Activated T-cell treated with anti-CD3 and anti-CD28 coated beads, Interleukin-2, amount 50 U/mL, for 72 hours (primary cell): ENCODE measurements at regions not wholly inside any gene's neighbourhood (a gene's known extent, or its start where the extent isn't known, plus 50 kb on each side); places are given as distances from the start of the nearest gene placed in this dataset.

Source experiments
- ATAC-seq, 2 donors: fragments of 150-1000 bp; cut with Tn5 transposase; replicated peaks in 1 of 2; 2 replicates each; pipeline ENCODE4 v1.10.0; 2021; ENCODE audit warnings: moderate library complexity in 2 of 2, mild to moderate bottlenecking in 1 of 2
- DNase-seq, 2 donors: peaks; one replicate each; pipeline ENCODE4 v3.0.0; 2021 to 2022; ENCODE audit warnings: mixed read lengths in 1 of 2
- H3K27ac Mint-ChIP-seq: one replicate; pipeline ENCODE4 v1.8.0; 2022; ENCODE audit warnings: mild to moderate bottlenecking, moderate library complexity, mixed read lengths
- H3K27me3 Mint-ChIP-seq: one replicate; pipeline ENCODE4 v1.8.0; 2022; ENCODE audit warnings: low read depth, mixed read lengths
- H3K36me3 Mint-ChIP-seq, 2 donors: one replicate each; pipeline ENCODE4 v1.8.0; 2022; ENCODE audit warnings: mixed read lengths in 2 of 2, mild to moderate bottlenecking in 1 of 2; ENCODE audit not compliant: insufficient read depth in 2 of 2
- H3K4me1 Mint-ChIP-seq: one replicate; pipeline ENCODE4 v1.8.0; 2022; ENCODE audit warnings: low read depth, mixed read lengths
- H3K4me3 Mint-ChIP-seq, 2 donors: one replicate each; pipeline ENCODE4 v1.8.0; 2022; ENCODE audit warnings: mild to moderate bottlenecking in 2 of 2, mixed read lengths in 2 of 2, moderate library complexity in 2 of 2
- H3K9me3 Mint-ChIP-seq, 2 donors: one replicate each; pipeline ENCODE4 v1.8.0; 2022; ENCODE audit warnings: mixed read lengths in 2 of 2

DNA sequence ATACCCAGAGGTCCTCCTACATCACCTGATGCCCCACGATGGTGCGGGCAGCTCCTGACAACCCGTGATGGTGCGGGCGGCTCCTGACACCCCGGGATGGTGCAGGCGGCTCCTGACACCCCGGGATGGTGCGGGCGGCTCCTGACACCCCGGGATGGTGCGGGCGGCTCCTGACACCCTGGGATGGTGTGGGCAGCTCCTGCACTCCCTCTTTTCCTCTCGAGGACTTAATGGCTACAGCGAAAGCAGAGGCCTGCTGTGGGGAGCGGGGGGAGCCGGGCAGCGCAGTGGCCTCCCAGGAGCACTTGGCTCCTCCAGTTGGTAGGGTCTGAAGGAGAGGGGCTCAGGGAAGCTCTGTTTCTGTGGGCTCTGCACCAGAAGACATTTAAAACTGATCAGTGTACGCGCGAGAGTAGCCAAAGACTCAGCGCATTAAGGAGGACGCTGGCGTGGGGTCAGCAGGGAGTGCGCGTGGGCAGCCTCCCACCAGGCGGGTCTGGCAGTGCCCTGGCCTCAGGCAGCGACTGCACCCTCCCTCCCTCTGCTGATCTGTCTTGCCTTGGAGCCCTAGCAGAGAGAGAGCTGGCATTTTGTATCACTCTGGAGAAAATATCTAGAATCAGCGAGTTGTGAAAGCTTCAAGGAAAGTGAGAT, 464.5 kb upstream of the MYT1L start:
- H3K27me3 Mint-ChIP-seq = no peaks in the 10 kb centered on the region
- H3K4me3 Mint-ChIP-seq = no peak overlapping the region
- no peaks in the 10 kb centered on the region for H3K36me3 Mint-ChIP-seq
- H3K9me3 Mint-ChIP-seq = no peaks in the 10 kb centered on the region
- DNase-seq (no peak), ATAC-seq (no peak)
- no peak overlapping the region for H3K27ac Mint-ChIP-seq
- H3K4me1 Mint-ChIP-seq = no peaks in the 10 kb centered on the region

- H3K27ac Mint-ChIP-seq = no peak overlapping the region
- no peaks in the 10 kb centered on the region for H3K36me3 Mint-ChIP-seq
- H3K9me3 Mint-ChIP-seq = no peaks in the 10 kb centered on the region
- no peak overlapping the region for H3K4me3 Mint-ChIP-seq
- DNase-seq (no peak), ATAC-seq (no peak)
- no peaks in the 10 kb centered on the region for H3K27me3 Mint-ChIP-seq
- H3K4me1 Mint-ChIP-seq = no peaks in the 10 kb centered on the region
These were observed 463.0 kb upstream of the MYT1L start for GRCh38 chr2:2793925-2794560.

DNA sequence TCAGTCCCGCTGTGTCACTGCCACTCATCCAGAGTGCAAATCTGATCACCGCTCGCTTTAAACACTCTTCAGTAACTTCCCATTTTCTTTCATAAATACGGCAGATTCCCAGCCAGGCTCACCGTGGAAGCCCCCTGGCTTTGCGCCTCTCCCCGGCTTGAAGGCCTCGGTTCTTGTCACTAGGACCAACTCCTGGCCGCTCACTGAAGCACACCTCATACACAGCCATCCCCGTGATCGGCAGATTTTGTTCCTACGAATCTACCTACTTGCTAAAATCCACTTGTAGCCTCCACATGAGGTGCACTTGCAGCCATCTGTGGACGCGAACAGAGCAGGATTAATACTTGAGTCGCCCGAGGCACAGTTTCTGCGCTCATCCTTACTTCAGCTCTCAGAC, 462.4 kb upstream of the MYT1L start:
- Mint-ChIP-seq H3K4me3 (no peak overlapping the region), H3K36me3 (no peaks in the 10 kb centered on the region), H3K4me1 (no peaks in the 10 kb centered on the region), H3K27me3 (no peaks in the 10 kb centered on the region), H3K27ac (no peak overlapping the region), H3K9me3 (no peaks in the 10 kb centered on the region)
- ATAC-seq = no peak
- DNase-seq = no peak

DNA sequence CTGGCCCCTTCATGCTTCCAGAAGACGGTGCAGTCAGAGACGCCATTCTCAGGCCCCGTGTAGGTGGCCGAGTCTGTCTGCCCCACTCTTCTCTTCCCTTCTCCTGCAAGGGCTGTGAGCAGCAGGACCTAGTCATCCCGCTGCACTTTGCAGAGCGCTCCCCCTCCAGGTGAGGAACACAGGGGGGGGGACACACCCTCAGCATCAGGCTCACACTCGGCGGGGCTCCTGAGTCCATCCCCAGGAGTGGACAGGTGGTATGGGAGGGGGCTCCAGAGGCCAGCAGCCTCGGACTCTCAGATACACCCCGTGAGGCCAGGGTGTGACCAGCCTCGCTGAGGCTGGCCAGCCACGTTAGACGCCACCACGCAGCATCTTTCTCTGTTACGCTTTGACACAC, 460.5 kb upstream of the MYT1L start:
- Mint-ChIP-seq H3K4me3 (no peak overlapping the region), H3K27me3 (no peaks in the 10 kb centered on the region), H3K9me3 (no peaks in the 10 kb centered on the region), H3K27ac (no peak overlapping the region), H3K4me1 (no peaks in the 10 kb centered on the region), H3K36me3 (no peaks in the 10 kb centered on the region)
- ATAC-seq (no peak), DNase-seq (no peak)

DNA sequence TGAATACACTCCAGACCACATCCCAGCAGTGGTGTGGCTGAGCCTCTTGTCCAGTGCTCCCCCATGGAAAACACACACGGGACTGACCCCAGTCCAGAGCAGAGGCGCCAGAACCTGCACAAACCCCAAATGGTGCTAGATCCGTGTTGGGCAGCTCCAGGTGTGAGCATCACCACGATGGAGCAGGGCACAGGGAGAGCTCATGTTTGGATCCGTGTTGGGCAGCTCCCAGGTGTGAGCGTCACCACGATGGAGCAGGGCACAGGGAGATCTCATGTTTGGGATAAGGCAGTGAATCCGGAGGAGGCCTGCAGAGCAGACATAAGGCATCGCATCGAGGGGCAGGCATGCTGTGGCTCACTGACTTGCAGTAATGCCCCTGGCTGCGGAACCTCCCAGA, 460.0 kb upstream of the MYT1L start:
- no peaks in the 10 kb centered on the region for H3K9me3 Mint-ChIP-seq
- no peaks in the 10 kb centered on the region for H3K36me3 Mint-ChIP-seq
- DNase-seq (no peak), ATAC-seq (no peak)
- H3K4me1 Mint-ChIP-seq = no peaks in the 10 kb centered on the region
- no peak overlapping the region for H3K27ac Mint-ChIP-seq
- no peaks in the 10 kb centered on the region for H3K27me3 Mint-ChIP-seq
- H3K4me3 Mint-ChIP-seq = no peak overlapping the region

- H3K27ac Mint-ChIP-seq = no peak overlapping the region
- peaks cover 7% of the 10 kb centered on the region for H3K27me3 Mint-ChIP-seq
- DNase-seq (no peak), ATAC-seq (no peak)
- H3K36me3 Mint-ChIP-seq = no peaks in the 10 kb centered on the region
- no peak overlapping the region for H3K4me3 Mint-ChIP-seq
- H3K9me3 Mint-ChIP-seq = peaks cover 2% of the 10 kb centered on the region in 2 donors
- H3K4me1 Mint-ChIP-seq = no peaks in the 10 kb centered on the region
These were observed 457.0 kb upstream of the MYT1L start for GRCh38 chr2:2788076-2788475.

DNA sequence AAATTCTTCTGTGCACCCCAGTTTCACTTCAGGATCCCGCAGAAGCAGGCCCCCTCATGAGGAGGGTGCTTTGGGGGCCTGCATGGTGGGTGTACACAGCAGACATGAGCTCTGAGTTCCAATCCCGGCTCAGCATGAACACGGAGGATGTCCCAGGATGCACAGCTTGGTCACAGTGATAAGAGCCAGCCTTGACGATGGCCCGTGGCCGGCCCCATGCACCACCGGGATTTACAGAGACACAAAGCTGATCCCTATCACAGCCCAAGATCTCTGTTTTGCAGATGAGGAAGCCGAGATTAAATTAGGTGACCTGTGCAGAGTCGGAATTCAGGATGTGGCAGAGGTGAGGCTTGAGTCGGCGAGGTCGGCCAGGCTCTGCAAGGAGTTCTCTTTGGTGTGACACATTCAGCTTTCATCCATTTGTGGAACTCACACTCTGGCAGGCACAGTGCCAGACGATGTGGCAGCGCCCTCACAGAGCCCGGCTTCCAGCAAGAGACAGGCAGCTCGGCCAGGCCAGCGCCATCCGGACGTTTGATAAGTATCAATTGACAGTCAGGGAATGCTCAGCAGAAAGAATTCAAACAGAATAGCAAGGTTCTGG, 456.3 kb upstream of the MYT1L start:
- H3K4me1 Mint-ChIP-seq = no peaks in the 10 kb centered on the region
- peaks cover 7% of the 10 kb centered on the region for H3K27me3 Mint-ChIP-seq
- no peaks in the 10 kb centered on the region for H3K36me3 Mint-ChIP-seq
- DNase-seq (no peak), ATAC-seq (no peak)
- no peak overlapping the region for H3K27ac Mint-ChIP-seq
- H3K9me3 Mint-ChIP-seq = peaks cover 2% of the 10 kb centered on the region in 2 donors
- no peak overlapping the region for H3K4me3 Mint-ChIP-seq

GRCh38 chr2:2782007-2782406, 450.9 kb upstream of the MYT1L start:
- Mint-ChIP-seq H3K4me3 (no peak overlapping the region), H3K27ac (no peak overlapping the region), H3K4me1 (no peaks in the 10 kb centered on the region), H3K36me3 (peaks cover 2 to 9% of the 10 kb centered on the region in 2 donors), H3K27me3 (peaks cover 15% of the 10 kb centered on the region), H3K9me3 (peaks cover 16 to 17% of the 10 kb centered on the region in 2 donors)
- ATAC-seq (no peak), DNase-seq (no peak)

GRCh38 chr2:2779727-2780126, 448.7 kb upstream of the MYT1L start:
- no peak overlapping the region for H3K27ac Mint-ChIP-seq
- H3K9me3 Mint-ChIP-seq = peaks cover 17 to 19% of the 10 kb centered on the region in 2 donors
- peaks cover 15% of the 10 kb centered on the region for H3K27me3 Mint-ChIP-seq
- ATAC-seq (no peak), DNase-seq (no peak)
- no peaks in the 10 kb centered on the region for H3K4me1 Mint-ChIP-seq
- H3K4me3 Mint-ChIP-seq = no peak overlapping the region
- H3K36me3 Mint-ChIP-seq = peaks cover 2 to 9% of the 10 kb centered on the region in 2 donors

DNA sequence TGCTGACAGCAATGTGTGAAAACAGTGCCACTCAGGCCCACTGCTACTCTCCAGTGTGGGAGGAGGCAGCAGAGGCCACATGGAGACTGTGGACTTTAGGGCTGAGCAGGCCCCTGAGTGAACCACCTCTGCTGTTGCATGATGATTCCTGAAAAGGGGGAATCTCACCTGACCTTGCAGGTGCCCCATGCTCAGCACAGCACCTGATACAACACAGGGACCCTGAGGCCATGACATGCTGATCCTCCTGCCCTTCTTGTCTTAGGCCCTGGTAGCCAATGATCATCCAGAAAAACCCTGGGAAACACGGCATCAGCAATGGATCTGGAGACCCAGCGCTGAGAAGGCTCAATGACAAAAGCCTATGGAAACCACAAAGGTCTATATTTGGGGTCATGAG, 446.8 kb upstream of the MYT1L start:
- H3K36me3 Mint-ChIP-seq = peaks cover 2 to 9% of the 10 kb centered on the region in 2 donors
- H3K27ac Mint-ChIP-seq = no peak overlapping the region
- DNase-seq = no peak
- H3K27me3 Mint-ChIP-seq = peaks cover 8% of the 10 kb centered on the region
- H3K9me3 Mint-ChIP-seq = peaks cover 14 to 18% of the 10 kb centered on the region in 2 donors
- H3K4me3 Mint-ChIP-seq = no peak overlapping the region
- no peaks in the 10 kb centered on the region for H3K4me1 Mint-ChIP-seq
- no peak for ATAC-seq

GRCh38 chr2:2777213-2777612, 446.1 kb upstream of the MYT1L start:
- H3K36me3 Mint-ChIP-seq = peaks cover 2 to 9% of the 10 kb centered on the region in 2 donors
- no peak overlapping the region for H3K27ac Mint-ChIP-seq
- peaks cover 14 to 18% of the 10 kb centered on the region in 2 donors for H3K9me3 Mint-ChIP-seq
- ATAC-seq (no peak), DNase-seq (no peak)
- H3K4me1 Mint-ChIP-seq = no peaks in the 10 kb centered on the region
- H3K27me3 Mint-ChIP-seq = peaks cover 8% of the 10 kb centered on the region
- no peak overlapping the region for H3K4me3 Mint-ChIP-seq

GRCh38 chr2:2775018-2775417, 443.9 kb upstream of the MYT1L start:
- ATAC-seq (no peak), DNase-seq (no peak)
- Mint-ChIP-seq H3K27ac (no peak overlapping the region), H3K9me3 (peaks cover 10 to 11% of the 10 kb centered on the region in 2 donors), H3K36me3 (peaks cover 0 to 8% of the 10 kb centered on the region in 2 donors), H3K4me1 (no peaks in the 10 kb centered on the region), H3K27me3 (peaks cover 5% of the 10 kb centered on the region), H3K4me3 (no peak overlapping the region)

- Mint-ChIP-seq H3K9me3 (peaks cover 0 to 4% of the 10 kb centered on the region in 2 donors), H3K4me1 (no peaks in the 10 kb centered on the region), H3K4me3 (no peak overlapping the region), H3K27ac (no peak overlapping the region), H3K27me3 (no peaks in the 10 kb centered on the region), H3K36me3 (no peaks in the 10 kb centered on the region)
- DNase-seq (no peak), ATAC-seq (no peak)
These were observed 442.6 kb upstream of the MYT1L start for GRCh38 chr2:2773692-2774091.
